ENCODE measurements at regions not wholly inside any gene's neighbourhood (a gene's known extent, or its start where the extent isn't known, plus 50 kb on each side); places are given as distances from the start of the nearest gene placed in this dataset.

- TF ChIP-seq ZFP41 (tag by site-specific recombination; IDR thresholded peaks at IDR 0.05; ENCODE audit: borderline replicate concordance) (no peak), ZNF302 (tag by site-specific recombination; IDR thresholded peaks at IDR 0.05; ENCODE audit: low read depth) (no peak), ZNF639 (tag by site-specific recombination; IDR thresholded peaks at IDR 0.05) (no peak), ZNF354C (tag by site-specific recombination; IDR thresholded peaks at IDR 0.05; ENCODE audit: borderline replicate concordance, low read depth) (no peak), CTCF (tag by site-specific recombination; IDR thresholded peaks at IDR 0.05) (no peak), ZNF274 (IDR thresholded peaks at IDR 0.05; ENCODE audit: low read length) (no peak), ZNF274 (tag by site-specific recombination; IDR thresholded peaks at IDR 0.05; ENCODE audit: borderline replicate concordance) (no peak), ZNF280D (tag by site-specific recombination; IDR thresholded peaks at IDR 0.05) (no peak), GLI2 (tag by site-specific recombination; IDR thresholded peaks at IDR 0.05; ENCODE audit: borderline replicate concordance, low read depth) (no peak), MYNN (tag by site-specific recombination; IDR thresholded peaks at IDR 0.05; ENCODE audit: borderline replicate concordance) (no peak), ZNF324 (tag by site-specific recombination; IDR thresholded peaks at IDR 0.05) (no peak)
These were observed 218.7 kb downstream of the USP6NL start for GRCh38 chr10:11392776-11393175.

Data from HEK293 (cell line).